HG03103 (cell line): ENCODE measurements at regions not wholly inside any gene's neighbourhood (a gene's known extent, or its start where the extent isn't known, plus 50 kb on each side); places are given as distances from the start of the nearest gene placed in this dataset.

ENCODE experiments used
- ATAC-seq: cut with Tn5 transposase; IDR thresholded peaks from one replicate; pipeline ENCODE4 v1.9.1; 2021; ENCODE audit warnings: low read depth; ENCODE audit not compliant: unreplicated experiment

GRCh38 chr15:66848116-66848515 lies 146.1 kb downstream of the SMAD6 start:
- ATAC-seq: no peak

- no peak for ATAC-seq
These were observed 146.8 kb downstream of the SMAD6 start for GRCh38 chr15:66848686-66849392.

GRCh38 chr15:66849393-66849745 lies 147.3 kb downstream of the SMAD6 start:
- ATAC-seq: no peak

GRCh38 chr15:66849746-66850077 lies 147.7 kb downstream of the SMAD6 start:
- ATAC-seq: no peak

- no peak for ATAC-seq
These were observed 148.3 kb downstream of the SMAD6 start for GRCh38 chr15:66850078-66850991.

GRCh38 chr15:66850996-66851310 lies 148.9 kb downstream of the SMAD6 start:
- no peak for ATAC-seq

- ATAC-seq: no peak
These were observed 149.5 kb downstream of the SMAD6 start for GRCh38 chr15:66851311-66852063.

GRCh38 chr15:66852064-66852905 lies 150.2 kb downstream of the SMAD6 start:
- no peak for ATAC-seq

- no peak for ATAC-seq
These were observed 152.3 kb downstream of the SMAD6 start for GRCh38 chr15:66854012-66854965.

- no peak for ATAC-seq
These were observed 153.0 kb downstream of the SMAD6 start for GRCh38 chr15:66855041-66855440.

- no peak for ATAC-seq
These were observed 155.7 kb downstream of the SMAD6 start for GRCh38 chr15:66857694-66858093.

GRCh38 chr15:66858423-66859207 lies 156.6 kb downstream of the SMAD6 start:
- ATAC-seq: no peak

- no peak for ATAC-seq
These were observed 157.7 kb downstream of the SMAD6 start for GRCh38 chr15:66859688-66860253.

GRCh38 chr15:66860844-66861243 lies 158.8 kb downstream of the SMAD6 start:
- ATAC-seq: no peak

- no peak for ATAC-seq
These were observed 160.3 kb downstream of the SMAD6 start for GRCh38 chr15:66862111-66862939.

GRCh38 chr15:66862940-66863335 lies 160.9 kb downstream of the SMAD6 start:
- ATAC-seq: no peak

- ATAC-seq: no peak
These were observed 161.5 kb downstream of the SMAD6 start for GRCh38 chr15:66863390-66864085.
